GM18498 (cell line): ENCODE measurements at regions not wholly inside any gene's neighbourhood (a gene's known extent, or its start where the extent isn't known, plus 50 kb on each side); places are given as distances from the start of the nearest gene placed in this dataset.

Experiments
- ATAC-seq: cut with Tn5 transposase; IDR thresholded peaks from one replicate; pipeline ENCODE4 v1.9.1; 2021; ENCODE audit warnings: mild to moderate bottlenecking, moderate library complexity; ENCODE audit not compliant: unreplicated experiment

- no peak for ATAC-seq
These were observed 317.1 kb upstream of the CWC22 start for GRCh38 chr2:180324182-180324581.

DNA sequence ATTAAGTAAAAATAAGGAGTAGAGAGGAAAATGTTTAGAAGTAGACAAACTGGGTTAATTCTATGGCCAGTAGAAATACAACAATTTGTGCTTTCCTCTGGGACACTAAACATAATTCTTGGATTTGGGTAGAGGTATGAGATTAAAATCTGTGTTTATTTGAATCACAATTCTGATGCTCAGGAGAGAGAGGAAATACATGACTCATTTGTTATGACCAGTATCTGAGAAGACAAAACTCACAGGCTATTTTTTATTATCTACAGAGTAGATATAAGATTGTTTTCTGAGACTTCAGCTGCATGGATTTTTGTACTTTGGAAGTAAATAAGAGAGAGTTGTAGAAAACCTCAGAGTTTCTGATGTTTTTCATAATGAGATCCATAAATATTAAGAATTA is 315.7 kb upstream of the CWC22 start:
- ATAC-seq = no peak

- ATAC-seq = peak; percentile 94
These were observed 312.7 kb upstream of the CWC22 start for GRCh38 chr2:180319586-180320405.

DNA sequence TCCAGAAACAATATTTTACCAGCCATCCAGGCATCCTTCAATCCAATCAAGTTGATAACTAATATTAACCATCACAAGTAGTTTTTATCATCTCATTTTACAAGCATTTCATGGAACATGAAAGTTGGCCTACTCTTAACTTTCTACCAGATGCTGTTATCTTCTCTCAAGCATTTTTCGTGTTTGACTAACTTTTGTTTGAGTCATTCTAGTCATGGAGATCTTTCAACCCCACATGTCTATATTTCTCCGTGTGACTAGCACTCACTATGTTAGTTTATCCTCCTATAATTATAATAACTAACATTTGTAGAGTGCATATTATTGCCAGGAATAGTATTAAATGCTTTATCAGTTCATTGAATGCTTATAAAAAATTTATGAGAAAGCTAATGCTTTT is 307.0 kb upstream of the CWC22 start:
- ATAC-seq = no peak

DNA sequence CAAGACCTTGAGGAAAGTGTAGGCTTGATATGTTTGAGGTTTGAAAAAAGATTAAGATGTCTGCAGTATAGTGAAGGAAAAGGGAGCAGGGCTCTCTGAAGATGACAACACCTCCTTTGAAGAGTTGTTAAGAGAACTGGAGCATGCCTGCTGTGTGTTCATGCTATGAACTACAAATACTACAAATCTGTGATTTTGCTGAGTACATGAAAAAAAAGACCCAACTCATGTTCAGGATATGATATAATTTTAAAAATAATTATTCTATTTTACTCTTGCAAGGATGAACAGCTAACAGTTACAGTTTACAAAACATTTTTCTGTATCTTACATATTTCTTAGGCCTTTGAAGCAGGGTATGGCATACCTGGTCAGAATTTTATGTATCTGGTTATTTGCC is 305.4 kb upstream of the CWC22 start:
- no peak for ATAC-seq

DNA sequence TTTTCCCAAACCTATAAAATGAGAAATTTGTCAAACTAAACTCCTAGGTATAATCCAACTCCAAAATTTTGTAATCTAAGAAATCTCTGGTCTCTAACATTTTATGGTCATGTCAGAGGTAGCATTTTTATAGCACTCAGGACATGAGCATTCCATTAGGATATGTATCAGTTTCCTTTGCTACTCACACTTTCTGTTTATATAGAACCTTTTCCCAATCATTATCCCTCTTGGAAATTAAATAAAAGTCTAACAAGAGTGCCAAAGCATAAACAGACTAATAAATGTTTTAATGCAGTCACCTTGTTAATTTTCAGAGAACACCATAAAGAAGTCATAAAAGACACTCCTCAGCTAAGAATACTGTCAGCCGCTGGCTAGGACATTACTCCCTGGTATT is 300.0 kb upstream of the CWC22 start:
- ATAC-seq = no peak

- no peak for ATAC-seq
These were observed 299.2 kb upstream of the CWC22 start for GRCh38 chr2:180306346-180306745.

- ATAC-seq = no peak
These were observed 284.7 kb upstream of the CWC22 start for GRCh38 chr2:180291552-180292421.

DNA sequence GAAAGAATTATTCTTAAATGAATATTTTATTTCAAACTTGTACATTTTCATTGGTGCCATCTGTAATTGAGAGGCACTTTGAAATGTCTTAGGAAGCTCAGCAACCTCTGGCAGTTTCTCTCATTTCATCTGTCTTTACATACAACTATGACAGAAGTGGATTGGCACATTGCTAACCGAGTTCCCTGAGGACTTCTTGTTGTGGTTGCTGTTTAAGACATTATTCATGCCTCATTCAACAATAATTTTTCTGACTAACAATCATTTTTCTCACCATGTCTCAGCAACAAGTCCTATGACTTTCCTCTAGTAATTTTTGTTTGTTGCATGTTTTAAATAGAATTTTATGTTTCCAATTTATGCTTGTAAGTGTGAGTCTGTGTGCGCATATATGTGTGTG is 284.0 kb upstream of the CWC22 start:
- ATAC-seq = no peak

- no peak for ATAC-seq
These were observed 282.5 kb upstream of the CWC22 start for GRCh38 chr2:180289627-180290026.

DNA sequence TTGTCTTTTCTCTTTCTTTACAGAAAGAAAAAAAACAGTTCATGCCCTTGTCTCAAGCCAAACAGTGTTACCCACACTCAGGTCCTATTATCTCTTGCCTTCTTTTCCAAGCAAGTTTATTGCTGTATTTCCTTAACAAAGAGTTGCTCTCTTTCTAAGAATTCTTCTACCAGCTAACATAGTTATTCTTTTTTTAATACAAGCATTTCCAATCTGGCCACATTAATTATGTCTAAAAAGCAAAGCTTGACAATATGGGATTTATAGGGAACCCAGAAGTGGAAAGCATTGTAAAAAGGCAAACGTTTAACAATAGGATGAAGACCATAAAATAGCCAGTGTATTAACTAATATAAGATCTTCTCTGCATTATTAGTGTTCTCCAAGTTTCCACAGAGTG is 272.5 kb upstream of the CWC22 start:
- no peak for ATAC-seq

- no peak for ATAC-seq
These were observed 269.6 kb upstream of the CWC22 start for GRCh38 chr2:180276733-180277132.

DNA sequence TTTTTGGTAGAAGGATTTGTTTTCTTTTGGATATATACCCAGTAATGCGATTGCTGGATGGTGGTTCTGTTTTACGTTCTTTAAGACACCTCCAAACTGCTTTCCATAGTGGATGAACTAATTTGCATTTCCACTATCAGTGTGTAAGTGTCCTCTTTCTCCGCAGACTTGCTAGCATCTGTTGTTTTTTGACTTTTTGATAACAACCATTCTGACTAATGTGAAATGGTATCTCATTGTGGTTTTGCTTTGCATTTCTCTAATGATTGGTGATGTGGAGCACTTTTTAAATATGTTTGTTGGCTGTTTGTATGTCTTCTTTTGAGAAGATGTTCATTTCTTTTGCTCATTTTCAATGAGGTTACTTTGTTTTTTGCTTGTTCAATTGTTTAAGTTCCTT is 260.9 kb upstream of the CWC22 start:
- ATAC-seq = no peak

- no peak for ATAC-seq
These were observed 254.9 kb upstream of the CWC22 start for GRCh38 chr2:180261976-180262375.

- ATAC-seq = no peak
These were observed 251.5 kb upstream of the CWC22 start for GRCh38 chr2:180258579-180258978.

DNA sequence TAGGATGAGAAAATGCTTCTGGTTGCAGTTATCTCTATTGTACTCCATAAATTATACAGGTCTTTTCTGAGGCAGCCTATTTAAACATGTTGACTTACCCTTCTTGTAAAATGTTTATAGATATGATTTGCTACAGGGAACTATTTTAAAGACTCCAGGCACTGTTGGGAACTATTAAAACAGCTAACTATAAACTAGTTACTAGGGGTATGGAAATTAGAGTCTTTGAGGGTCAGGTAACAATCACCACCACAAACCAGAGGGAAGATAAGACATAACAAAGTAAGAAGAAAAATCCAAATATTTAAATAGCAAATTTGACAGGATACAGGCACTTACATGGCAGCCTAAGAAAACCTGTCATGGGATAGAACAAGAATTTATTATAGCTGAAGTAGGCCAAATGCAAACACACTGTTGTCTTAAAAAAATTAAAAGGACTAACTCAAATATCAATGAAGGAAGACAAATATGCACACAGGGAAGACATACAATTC is 251.0 kb upstream of the CWC22 start:
- ATAC-seq = no peak

- ATAC-seq = no peak
These were observed 250.2 kb upstream of the CWC22 start for GRCh38 chr2:180257247-180257646.

DNA sequence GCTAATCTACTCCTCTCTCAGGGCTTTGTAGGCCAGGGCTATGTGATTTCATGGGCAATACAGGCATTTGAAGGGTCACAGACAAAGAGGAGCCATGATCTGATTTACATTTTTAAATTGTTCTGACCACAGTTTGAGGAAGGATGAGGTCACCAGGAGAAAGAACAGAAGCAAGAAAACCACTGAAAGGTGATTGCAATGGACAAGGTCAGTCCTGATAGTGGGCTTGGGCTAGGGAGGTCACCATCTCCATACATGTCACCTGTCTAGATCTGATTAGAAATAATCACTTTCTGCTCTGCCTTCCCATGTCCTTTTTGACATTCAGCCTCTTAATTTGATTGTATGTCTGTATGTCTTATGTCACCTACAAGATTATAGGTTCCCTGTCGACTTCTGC is 248.9 kb upstream of the CWC22 start:
- no peak for ATAC-seq

GRCh38 chr2:180254872-180255271 is 247.8 kb upstream of the CWC22 start:
- ATAC-seq = no peak

DNA sequence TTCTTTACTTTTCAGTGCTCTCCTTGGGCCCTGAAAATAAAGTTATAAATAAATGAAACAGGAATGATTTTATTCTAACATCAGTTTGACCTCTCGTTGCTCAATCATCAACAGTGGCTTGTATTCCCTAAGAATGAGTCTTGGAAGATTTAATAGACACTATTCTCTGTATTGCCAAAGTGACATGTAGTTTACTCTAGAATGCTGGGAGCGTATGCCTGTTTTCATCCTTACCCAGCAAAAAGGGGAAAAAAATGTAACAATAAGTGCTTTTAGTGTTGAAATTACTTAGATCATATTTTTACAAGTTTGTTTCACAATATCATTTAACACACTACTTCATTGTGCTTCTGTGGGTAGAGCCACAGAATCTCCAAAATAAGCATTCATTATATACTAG is 240.6 kb upstream of the CWC22 start:
- no peak for ATAC-seq

DNA sequence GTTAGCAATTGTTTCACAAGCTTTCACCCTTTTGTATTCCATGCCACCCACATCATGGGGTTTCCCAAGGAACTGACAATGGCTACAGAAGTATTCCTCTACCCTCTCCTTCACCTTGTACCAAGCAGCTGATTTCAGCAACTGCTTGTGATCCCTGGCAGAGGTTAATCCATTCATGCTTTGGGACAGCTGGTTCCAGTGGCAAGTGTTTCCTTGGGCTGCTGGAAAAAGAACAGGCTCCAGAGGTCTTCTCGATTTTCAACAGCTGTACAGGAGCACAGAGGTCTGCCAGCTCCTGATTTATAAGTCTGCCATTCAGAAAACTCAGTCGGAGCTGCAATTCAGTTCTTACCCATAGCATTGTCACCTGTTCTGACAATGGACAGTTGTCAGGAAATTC is 239.2 kb upstream of the CWC22 start:
- no peak for ATAC-seq

DNA sequence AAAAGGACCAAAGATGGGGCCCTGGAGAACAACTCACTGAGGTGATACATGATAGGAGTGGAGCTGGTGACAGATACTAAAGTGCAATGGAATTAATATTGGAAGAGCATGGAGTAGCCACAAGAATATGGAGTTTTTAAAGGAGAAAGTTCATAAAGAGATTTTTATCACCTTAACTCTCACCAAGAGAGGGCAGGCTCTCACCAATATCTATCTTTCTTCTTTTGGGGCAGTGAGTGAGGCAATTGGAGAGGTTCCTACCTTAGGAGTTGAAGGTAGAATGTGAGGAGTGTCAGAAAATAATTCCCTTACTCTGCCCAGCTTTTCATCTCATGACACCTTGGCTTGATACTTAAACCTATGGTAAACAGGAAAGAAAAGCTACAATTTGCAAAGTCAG is 233.7 kb upstream of the CWC22 start:
- no peak for ATAC-seq
